B cell (primary cell): ENCODE measurements at regions not wholly inside any gene's neighbourhood (a gene's known extent, or its start where the extent isn't known, plus 50 kb on each side); places are given as distances from the start of the nearest gene placed in this dataset.
"Not testable (repeated sequence)": the region's sequence is repeated elsewhere in the genome, so short reads cannot be mapped to it uniquely, and the experiment has no call there.

Experiments
- CTCF ChIP-seq: fragments of 200-600 bp; IDR thresholded peaks from one replicate; pipeline ENCODE4 v1.8.0; 2022; ENCODE audit warnings: antibody characterized with exemption, mild to moderate bottlenecking
- EZH2 ChIP-seq: IDR thresholded peaks from 2 replicates; pipeline ENCODE4 v1.6.1; 2012; ENCODE audit warnings: borderline replicate concordance, low read depth, mild to moderate bottlenecking, moderate library complexity, low read length; ENCODE audit not compliant: insufficient read depth, poor library complexity, severe bottlenecking

- TF ChIP-seq CTCF, EZH2: not testable (repeated sequence)
These were observed 192.8 kb downstream of the MAGEB17 start for GRCh38 chrX:16360056-16360455.
